ENCODE measurements at regions not wholly inside any gene's neighbourhood (a gene's known extent, or its start where the extent isn't known, plus 50 kb on each side); places are given as distances from the start of the nearest gene placed in this dataset.

- TF ChIP-seq CTCF (IDR thresholded peaks at IDR 0.05): no peak
- no peak for TF ChIP-seq POLR2A (IDR thresholded peaks at IDR 0.05)
- Histone ChIP-seq H3K36me3 (no peaks in the 10 kb centered on the region), H3K27me3 (no peaks in the 10 kb centered on the region), H3K27ac (no peak overlapping the region), H3K4me3 (no peak overlapping the region), H3K4me1 (no peaks in the 10 kb centered on the region), H3K9me3 (no peaks in the 10 kb centered on the region)
- DNase-seq (no peak), ATAC-seq (no peak)
- 8% methylated on average over 1 of the region's 1 CpG for WGBS (ENCODE audit: insufficient coverage, low coverage, low lambda C conversion rate, missing lambda C conversion rate)
- intact Hi-C loops (cut with DNase I): no loop called here
Measured at GRCh38 chr21:24829397-24829796, 777.9 kb downstream of the MRPL39 start.

GRCh38 chr21:24826822-24827221 is 780.5 kb downstream of the MRPL39 start:
- whole genome bisulfite sequencing (ENCODE audit: insufficient coverage, low coverage, low lambda C conversion rate, missing lambda C conversion rate): 50% methylated on average over 1 of the region's 1 CpG
- TF ChIP-seq POLR2A (IDR thresholded peaks at IDR 0.05) (no peak), CTCF (IDR thresholded peaks at IDR 0.05) (no peak)
- Histone ChIP-seq H3K9me3 (no peaks in the 10 kb centered on the region), H3K27ac (no peak overlapping the region), H3K4me3 (no peak overlapping the region), H3K4me1 (no peaks in the 10 kb centered on the region), H3K27me3 (no peaks in the 10 kb centered on the region), H3K36me3 (no peaks in the 10 kb centered on the region)
- ATAC-seq (no peak), DNase-seq (no peak)
- intact Hi-C loops (cut with DNase I): no loop called here

DNA sequence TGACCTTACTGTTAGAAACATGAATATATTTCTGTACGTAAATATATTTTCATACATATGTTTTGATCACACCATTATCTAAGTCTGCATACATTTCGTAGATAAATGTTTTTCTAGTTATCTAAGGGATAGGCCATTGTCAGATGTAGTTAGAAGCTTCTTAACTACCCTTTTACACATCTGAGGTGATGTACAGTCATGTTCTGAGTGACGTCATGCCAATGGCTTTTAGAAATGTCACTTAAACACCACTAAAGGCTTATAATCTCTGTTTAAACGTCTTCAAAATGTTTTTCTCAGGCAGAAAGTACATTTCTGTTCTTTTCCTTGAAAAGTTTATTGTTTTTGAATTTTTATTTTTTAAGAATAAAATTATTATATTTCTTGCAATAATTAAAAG is 781.9 kb downstream of the MRPL39 start:
- ATAC-seq: no peak
- H3K36me3 ChIP-seq: no peaks in the 10 kb centered on the region
- H3K27ac ChIP-seq: no peak overlapping the region
- H3K4me1 ChIP-seq: no peaks in the 10 kb centered on the region
- no peak for DNase-seq
- TF ChIP-seq CTCF (IDR thresholded peaks at IDR 0.05) (no peak), POLR2A (IDR thresholded peaks at IDR 0.05) (no peak)
- H3K9me3 ChIP-seq: no peaks in the 10 kb centered on the region
- WGBS (ENCODE audit: insufficient coverage, low coverage, low lambda C conversion rate, missing lambda C conversion rate): 29% methylated on average over 4 of the region's 4 CpGs
- no peak overlapping the region for H3K4me3 ChIP-seq
- intact Hi-C loops (cut with DNase I): no loop called here
- no peaks in the 10 kb centered on the region for H3K27me3 ChIP-seq

DNA sequence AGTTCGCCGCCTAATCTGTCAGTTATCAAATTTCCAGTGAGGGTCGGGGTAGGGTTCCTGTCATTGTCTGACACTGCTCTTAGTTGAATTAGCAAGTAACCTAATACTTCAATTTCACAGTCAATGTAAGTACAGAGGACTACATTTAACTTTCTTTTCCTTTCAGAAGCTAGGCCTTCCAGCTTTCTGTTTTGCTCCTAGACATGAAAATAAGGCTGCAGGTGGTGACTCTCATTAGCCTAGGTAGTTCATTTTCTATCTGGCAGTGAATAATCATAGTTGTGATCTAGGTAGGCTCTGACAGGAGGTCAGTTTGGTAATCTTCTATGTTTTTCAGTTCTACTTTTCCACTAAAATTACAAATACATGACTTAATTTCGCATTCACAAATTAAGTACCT is 783.1 kb downstream of the MRPL39 start:
- Histone ChIP-seq H3K4me3 (no peak overlapping the region), H3K4me1 (no peaks in the 10 kb centered on the region), H3K27me3 (no peaks in the 10 kb centered on the region), H3K27ac (no peak overlapping the region), H3K9me3 (no peaks in the 10 kb centered on the region), H3K36me3 (no peaks in the 10 kb centered on the region)
- no peak for DNase-seq
- WGBS (ENCODE audit: insufficient coverage, low coverage, low lambda C conversion rate, missing lambda C conversion rate): 53% methylated on average over 4 of the region's 4 CpGs
- ATAC-seq: no peak
- intact Hi-C loops (cut with DNase I): no loop called here
- TF ChIP-seq POLR2A (IDR thresholded peaks at IDR 0.05) (no peak), CTCF (IDR thresholded peaks at IDR 0.05) (no peak)

DNA sequence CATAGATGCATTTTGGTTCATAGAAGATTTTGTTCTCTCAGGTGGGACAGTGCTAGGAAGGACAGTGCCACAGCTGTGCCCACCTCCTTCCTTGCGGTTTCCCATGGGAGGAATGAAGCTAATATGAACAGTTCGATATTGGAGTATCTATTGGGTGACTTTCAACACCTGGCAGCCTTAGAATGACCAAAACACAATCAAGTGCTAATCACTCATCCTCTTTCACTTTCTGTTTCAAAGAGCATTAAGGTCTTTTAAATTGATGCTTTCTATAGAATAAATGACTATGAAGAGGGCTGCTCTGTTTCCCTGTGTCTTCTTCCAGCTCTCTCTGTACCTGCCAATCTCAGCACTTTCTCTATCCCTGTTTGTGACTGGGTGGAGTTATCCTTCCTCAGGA is 784.0 kb downstream of the MRPL39 start:
- Histone ChIP-seq H3K9me3 (no peaks in the 10 kb centered on the region), H3K27me3 (no peaks in the 10 kb centered on the region), H3K27ac (no peak overlapping the region), H3K4me3 (no peak overlapping the region), H3K4me1 (no peaks in the 10 kb centered on the region), H3K36me3 (no peaks in the 10 kb centered on the region)
- 38% methylated on average over 2 of the region's 2 CpGs for WGBS (ENCODE audit: insufficient coverage, low coverage, low lambda C conversion rate, missing lambda C conversion rate)
- DNase-seq (no peak), ATAC-seq (no peak)
- intact Hi-C loops (cut with DNase I): no loop called here
- TF ChIP-seq POLR2A (IDR thresholded peaks at IDR 0.05) (no peak), CTCF (IDR thresholded peaks at IDR 0.05) (no peak)
